Osteoblast (primary cell): ENCODE measurements at regions not wholly inside any gene's neighbourhood (a gene's known extent, or its start where the extent isn't known, plus 50 kb on each side); places are given as distances from the start of the nearest gene placed in this dataset.
"Not testable (repeated sequence)": the region's sequence is repeated elsewhere in the genome, so short reads cannot be mapped to it uniquely, and the experiment has no call there.

Source experiments
- DNase-seq: peaks from one replicate; pipeline ENCODE4 v3.0.0; 2011; ENCODE audit warnings: low spot score, mixed read lengths; ENCODE audit not compliant: insufficient read length; ENCODE audit errors: missing footprints
- H2AFZ ChIP-seq: 2 replicates; pipeline ENCODE4 v1.6.0; 2011; ENCODE audit warnings: mild to moderate bottlenecking, low read length
- H3K27ac ChIP-seq: 2 replicates; pipeline ENCODE4 v1.5.1; 2011; ENCODE audit warnings: mild to moderate bottlenecking, low read depth, low read length, moderate library complexity
- H3K27me3 ChIP-seq: 2 replicates; pipeline ENCODE4 v1.6.0; 2012; ENCODE audit warnings: mild to moderate bottlenecking, control low read depth, inconsistent platforms, low read length, moderate library complexity; ENCODE audit not compliant: insufficient read depth
- H3K36me3 ChIP-seq: 2 replicates; pipeline ENCODE4 v1.5.1; 2011; ENCODE audit warnings: mild to moderate bottlenecking, low read length, control low read depth, moderate library complexity; ENCODE audit not compliant: insufficient read depth
- H3K4me1 ChIP-seq: 2 replicates; pipeline ENCODE4 v1.5.1; 2011; ENCODE audit warnings: mild to moderate bottlenecking, low read length, control low read depth, moderate library complexity; ENCODE audit not compliant: insufficient read depth
- H3K4me2 ChIP-seq: 2 replicates; pipeline ENCODE4 v1.6.0; 2011; ENCODE audit warnings: mild to moderate bottlenecking, low read length; ENCODE audit not compliant: insufficient read depth
- H3K4me3 ChIP-seq: fragments of 200-600 bp; sonication (generic); 3 replicates; pipeline ENCODE4 v1.5.1; 2012; ENCODE audit warnings: mild to moderate bottlenecking, low read length, inconsistent platforms; ENCODE audit not compliant: insufficient read depth
- H3K79me2 ChIP-seq: 2 replicates; pipeline ENCODE4 v1.6.0; 2012; ENCODE audit warnings: mild to moderate bottlenecking, low read length, control low read depth, inconsistent platforms; ENCODE audit not compliant: insufficient read depth
- H3K9me3 ChIP-seq: 2 replicates; pipeline ENCODE4 v1.5.1; 2011; ENCODE audit warnings: low read depth, low read length, control low read depth
- H4K20me1 ChIP-seq: 2 replicates; pipeline ENCODE4 v1.6.0; 2012; ENCODE audit warnings: mild to moderate bottlenecking, low read length, control low read depth; ENCODE audit not compliant: insufficient read depth
- TF ChIP-seq, protein P1 (sequence below): IDR thresholded peaks from 2 replicates; pipeline ENCODE4 v1.5.1; 2011; ENCODE audit warnings: mild to moderate bottlenecking, low read depth, low read length, moderate library complexity; ENCODE audit errors: extremely low read depth

DNA sequence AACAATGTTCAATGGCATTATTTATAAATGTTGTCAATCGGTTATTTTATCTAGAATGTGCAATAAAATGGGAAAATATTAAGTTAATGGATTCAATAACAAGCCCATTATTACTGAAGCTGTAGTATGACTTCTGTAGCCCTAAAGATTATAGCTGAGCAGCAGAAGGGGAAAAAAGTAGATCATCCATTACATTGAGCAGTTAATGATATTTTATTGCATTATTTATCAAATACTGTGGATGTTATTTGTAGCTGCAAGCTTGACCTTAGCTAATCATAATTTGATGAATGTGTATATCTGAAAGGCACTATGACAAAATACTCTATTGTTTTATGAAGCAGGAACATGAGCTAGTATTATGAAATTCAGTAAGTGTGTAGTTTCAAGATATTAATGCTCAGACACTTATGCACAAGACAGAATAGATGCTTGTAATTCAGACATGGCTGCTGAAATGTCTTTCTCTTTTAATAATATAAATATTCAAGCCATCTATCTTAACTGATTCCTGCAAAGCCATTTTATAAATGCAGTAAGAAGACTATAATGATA is 131.5 kb upstream of the MGAT4C start:
- peak; percentile 34 for DNase-seq
- Histone ChIP-seq H3K4me1 (no peaks in the 10 kb centered on the region), H3K79me2 (no peaks in the 10 kb centered on the region), H3K4me2 (no peak overlapping the region), H2AFZ (no peak overlapping the region), H3K27ac (no peak overlapping the region), H4K20me1 (no peaks in the 10 kb centered on the region), H3K27me3 (no peaks in the 10 kb centered on the region), H3K4me3 (no peak overlapping the region), H3K36me3 (no peaks in the 10 kb centered on the region), H3K9me3 (no peaks in the 10 kb centered on the region)
- TF ChIP-seq, protein P1, sequence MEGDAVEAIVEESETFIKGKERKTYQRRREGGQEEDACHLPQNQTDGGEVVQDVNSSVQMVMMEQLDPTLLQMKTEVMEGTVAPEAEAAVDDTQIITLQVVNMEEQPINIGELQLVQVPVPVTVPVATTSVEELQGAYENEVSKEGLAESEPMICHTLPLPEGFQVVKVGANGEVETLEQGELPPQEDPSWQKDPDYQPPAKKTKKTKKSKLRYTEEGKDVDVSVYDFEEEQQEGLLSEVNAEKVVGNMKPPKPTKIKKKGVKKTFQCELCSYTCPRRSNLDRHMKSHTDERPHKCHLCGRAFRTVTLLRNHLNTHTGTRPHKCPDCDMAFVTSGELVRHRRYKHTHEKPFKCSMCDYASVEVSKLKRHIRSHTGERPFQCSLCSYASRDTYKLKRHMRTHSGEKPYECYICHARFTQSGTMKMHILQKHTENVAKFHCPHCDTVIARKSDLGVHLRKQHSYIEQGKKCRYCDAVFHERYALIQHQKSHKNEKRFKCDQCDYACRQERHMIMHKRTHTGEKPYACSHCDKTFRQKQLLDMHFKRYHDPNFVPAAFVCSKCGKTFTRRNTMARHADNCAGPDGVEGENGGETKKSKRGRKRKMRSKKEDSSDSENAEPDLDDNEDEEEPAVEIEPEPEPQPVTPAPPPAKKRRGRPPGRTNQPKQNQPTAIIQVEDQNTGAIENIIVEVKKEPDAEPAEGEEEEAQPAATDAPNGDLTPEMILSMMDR, result no peak

DNA sequence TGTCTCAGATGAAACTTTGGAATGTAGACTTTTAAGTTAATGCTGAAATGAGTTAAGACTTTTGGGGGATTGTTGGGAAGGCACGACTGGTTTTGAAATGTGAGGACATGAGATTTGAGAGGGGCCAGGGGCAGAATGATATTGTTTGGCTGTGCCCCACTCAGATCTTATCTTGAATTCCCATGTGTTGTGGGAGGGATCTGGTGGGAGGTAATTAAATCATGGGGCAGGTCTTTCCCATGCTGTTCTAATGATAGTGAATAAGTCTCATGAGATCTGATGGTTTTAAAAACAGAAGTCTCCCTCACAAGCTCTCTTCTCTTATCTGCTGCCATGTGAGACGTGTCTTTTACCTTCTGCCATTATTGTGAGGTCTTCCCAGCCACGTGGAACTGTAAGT is 127.6 kb upstream of the MGAT4C start:
- H3K27ac ChIP-seq, H2AFZ ChIP-seq, H3K9me3 ChIP-seq, H3K4me1 ChIP-seq, H3K79me2 ChIP-seq, H3K36me3 ChIP-seq, H3K27me3 ChIP-seq, H3K4me3 ChIP-seq, H3K4me2 ChIP-seq, DNase-seq, H4K20me1 ChIP-seq: not testable (repeated sequence)

GRCh38 chr12:86379337-86379736 is 123.1 kb upstream of the MGAT4C start:
- no peaks in the 10 kb centered on the region for H4K20me1 ChIP-seq
- no peaks in the 10 kb centered on the region for H3K79me2 ChIP-seq
- H3K27me3 ChIP-seq, result no peaks in the 10 kb centered on the region
- H3K4me3 ChIP-seq, result no peak overlapping the region
- no peak overlapping the region for H3K27ac ChIP-seq
- no peaks in the 10 kb centered on the region for H3K36me3 ChIP-seq
- DNase-seq, result no peak
- no peaks in the 10 kb centered on the region for H3K9me3 ChIP-seq
- no peak overlapping the region for H2AFZ ChIP-seq
- no peak overlapping the region for H3K4me2 ChIP-seq
- no peaks in the 10 kb centered on the region for H3K4me1 ChIP-seq
- TF ChIP-seq, protein P1, result no peak

GRCh38 chr12:86376052-86376451 is 119.9 kb upstream of the MGAT4C start:
- Histone ChIP-seq H3K36me3 (no peaks in the 10 kb centered on the region), H2AFZ (no peak overlapping the region), H3K27me3 (no peaks in the 10 kb centered on the region), H3K4me1 (no peaks in the 10 kb centered on the region), H3K79me2 (no peaks in the 10 kb centered on the region), H3K4me3 (no peak overlapping the region), H4K20me1 (no peaks in the 10 kb centered on the region), H3K9me3 (peaks cover 2% of the 10 kb centered on the region), H3K27ac (no peak overlapping the region), H3K4me2 (no peak overlapping the region)
- TF ChIP-seq, protein P1, result no peak
- DNase-seq, result no peak

DNA sequence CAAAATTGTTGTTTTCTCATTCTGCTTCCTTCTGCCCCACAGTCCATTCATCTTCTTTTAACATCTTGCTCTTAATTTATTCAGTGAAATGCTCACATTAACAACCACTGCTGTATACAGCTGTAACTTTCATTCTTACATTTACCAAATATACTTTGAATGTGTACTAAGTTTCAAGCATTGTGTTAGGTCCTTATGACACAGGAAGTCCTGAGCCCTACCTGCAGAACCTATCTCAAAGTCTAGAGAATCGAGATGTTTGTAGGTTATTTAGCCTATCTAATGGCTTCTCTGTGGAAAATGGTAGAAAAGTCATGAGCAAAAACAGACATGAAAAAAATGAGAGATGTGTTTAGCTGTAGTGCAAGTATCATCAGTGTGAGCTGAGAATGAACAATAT is 117.6 kb upstream of the MGAT4C start:
- no peaks in the 10 kb centered on the region for H3K79me2 ChIP-seq
- H3K4me2 ChIP-seq, result no peak overlapping the region
- H3K4me1 ChIP-seq, result no peaks in the 10 kb centered on the region
- no peaks in the 10 kb centered on the region for H4K20me1 ChIP-seq
- no peak for DNase-seq
- H3K27me3 ChIP-seq, result no peaks in the 10 kb centered on the region
- H3K36me3 ChIP-seq, result no peaks in the 10 kb centered on the region
- H3K27ac ChIP-seq, result no peak overlapping the region
- no peak overlapping the region for H3K4me3 ChIP-seq
- TF ChIP-seq, protein P1, result no peak
- H2AFZ ChIP-seq, result no peak overlapping the region
- H3K9me3 ChIP-seq, result peaks cover 2% of the 10 kb centered on the region
